IMR-90 (cell line): ENCODE measurements at regions not wholly inside any gene's neighbourhood (a gene's known extent, or its start where the extent isn't known, plus 50 kb on each side); places are given as distances from the start of the nearest gene placed in this dataset.

ENCODE experiments used
- ATAC-seq: fragments of 200-7000 bp; cut with Tn5 transposase; 2 replicates; pipeline ENCODE4 v1.9.1; 2020; ENCODE audit warnings: low read depth, mild to moderate bottlenecking, moderate library complexity
- BruUV-seq: library from RNA; stranded (reverse); fragments of 400-500 nt; replicated peaks from 2 replicates; lab custom pipeline; 2021; lab: Mats Ljungman, UMichigan
- CTCF ChIA-PET: fragments of 300-600 bp; formaldehyde crosslinking; extraction: SDS; loops from one replicate; lab custom pipeline; 2021; ENCODE audit warnings: antibody characterized with exemption; lab: Yijun Ruan, JAX
- POLR2A ChIA-PET: fragments of 300-600 bp; sonication (Branson Sonifier 250); formaldehyde crosslinking; loops from one replicate; lab custom pipeline; 2022; ENCODE audit warnings: antibody characterized with exemption; ENCODE audit not compliant: unreplicated experiment; lab: Charles Lee
- DNase-seq: peaks from one replicate; pipeline ENCODE4 v3.0.0; 2013
- H2AFZ ChIP-seq: replicated peaks from 2 replicates; pipeline ENCODE3; 2013; ENCODE audit warnings: low read length, mild to moderate bottlenecking; ENCODE audit not compliant: poor library complexity
- H2AK5ac ChIP-seq: 2 replicates; pipeline ENCODE4 v1.6.1; 2013; ENCODE audit warnings: low read depth, low read length, inconsistent platforms
- H2AK9ac ChIP-seq: replicated peaks from 2 replicates; pipeline ENCODE3; 2013; ENCODE audit warnings: mild to moderate bottlenecking, low read depth, low read length, moderate library complexity; ENCODE audit not compliant: poor library complexity
- H2BK120ac ChIP-seq: 2 replicates; pipeline ENCODE4 v1.6.1; 2013; ENCODE audit warnings: low read depth, low read length, inconsistent platforms
- H2BK15ac ChIP-seq: 3 replicates; pipeline ENCODE4 v1.6.1; 2013; ENCODE audit warnings: low read depth, low read length, inconsistent platforms
- H2BK20ac ChIP-seq: 2 replicates; pipeline ENCODE4 v1.6.1; 2013; ENCODE audit warnings: low read depth, mild to moderate bottlenecking, inconsistent platforms, low read length, moderate library complexity
- H2BK5ac ChIP-seq: 2 replicates; pipeline ENCODE4 v1.6.1; 2013; ENCODE audit warnings: mild to moderate bottlenecking, low read depth, low read length, inconsistent platforms; ENCODE audit not compliant: poor library complexity, severe bottlenecking
- H3K14ac ChIP-seq: replicated peaks from 2 replicates; pipeline ENCODE4 v1.6.1; 2013; ENCODE audit warnings: low read depth, low read length, inconsistent platforms
- H3K18ac ChIP-seq: 2 replicates; pipeline ENCODE4 v1.6.1; 2013; ENCODE audit warnings: low read depth, low read length, control low read depth
- H3K23ac ChIP-seq: 2 replicates; pipeline ENCODE4 v1.6.1; 2013; ENCODE audit warnings: low read depth, low read length, inconsistent platforms
- H3K27ac ChIP-seq: 2 replicates; pipeline ENCODE4 v1.5.1; 2013; ENCODE audit warnings: mild to moderate bottlenecking, control low read depth, low read length; ENCODE audit not compliant: insufficient read depth
- H3K27me3 ChIP-seq: 2 replicates; pipeline ENCODE4 v1.6.1; 2013; ENCODE audit warnings: low read length; ENCODE audit not compliant: control insufficient read depth, insufficient read depth
- H3K36me3 ChIP-seq: 2 replicates; pipeline ENCODE4 v1.6.1; 2013; ENCODE audit warnings: low read length, mixed read lengths; ENCODE audit not compliant: control insufficient read depth, insufficient read depth
- H3K4ac ChIP-seq: 2 replicates; pipeline ENCODE4 v1.6.1; 2013; ENCODE audit warnings: low read depth, low read length, inconsistent platforms
- H3K4me1 ChIP-seq: 2 replicates; pipeline ENCODE4 v1.6.1; 2013; ENCODE audit warnings: low read length, mixed read lengths; ENCODE audit not compliant: control insufficient read depth, insufficient read depth
- H3K4me2 ChIP-seq: 2 replicates; pipeline ENCODE4 v1.6.1; 2013; ENCODE audit warnings: low read depth, mild to moderate bottlenecking, control low read depth, low read length, moderate library complexity
- H3K4me3 ChIP-seq: 2 replicates; pipeline ENCODE4 v1.5.1; 2013; ENCODE audit warnings: low read depth, mild to moderate bottlenecking, control low read depth, low read length, moderate library complexity; ENCODE audit not compliant: insufficient read depth
- H3K56ac ChIP-seq: 2 replicates; pipeline ENCODE4 v1.6.1; 2013; ENCODE audit warnings: low read length, inconsistent platforms; ENCODE audit not compliant: insufficient read depth; ENCODE audit errors: extremely low read depth
- H3K79me1 ChIP-seq, 2 experiments: 2 replicates each; pipeline ENCODE4 v1.6.1; 2013; ENCODE audit warnings: low read length in 2 of 2, inconsistent platforms in 1 of 2, low read depth in 1 of 2
- H3K9ac ChIP-seq: 2 replicates; pipeline ENCODE4 v1.6.1; 2013; ENCODE audit warnings: low read depth, low read length, control low read depth
- H3K9me1 ChIP-seq: 2 replicates; pipeline ENCODE4 v1.6.1; 2013; ENCODE audit warnings: low read length, inconsistent platforms; ENCODE audit not compliant: insufficient read depth
- H3K9me3 ChIP-seq: 2 replicates; pipeline ENCODE4 v1.6.1; 2013; ENCODE audit warnings: low read length; ENCODE audit not compliant: control insufficient read depth, insufficient read depth
- H4K20me1 ChIP-seq: 2 replicates; pipeline ENCODE4 v1.6.1; 2013; ENCODE audit warnings: low read length, inconsistent platforms; ENCODE audit not compliant: insufficient read depth
- H4K5ac ChIP-seq: 2 replicates; pipeline ENCODE4 v1.6.1; 2013; ENCODE audit warnings: mild to moderate bottlenecking, low read depth, low read length, control low read depth
- H4K8ac ChIP-seq, 2 experiments: 2 replicates each; pipeline ENCODE4 v1.6.1; 2013; ENCODE audit warnings: low read depth in 2 of 2, low read length in 2 of 2, control low read depth in 1 of 2, inconsistent platforms in 1 of 2
- H4K91ac ChIP-seq: 2 replicates; pipeline ENCODE4 v1.6.1; 2013; ENCODE audit warnings: low read depth, low read length, inconsistent platforms; ENCODE audit not compliant: insufficient read depth
- CTCF ChIP-seq: conservative IDR thresholded peaks from 2 replicates; pipeline ENCODE4 v1.5.1; 2012; ENCODE audit warnings: mild to moderate bottlenecking, low read depth, low read length, improper control_type of control experiment
- MAFK ChIP-seq: IDR thresholded peaks from 2 replicates; pipeline ENCODE4 v1.6.1; 2012; ENCODE audit warnings: low read depth, low read length, improper control_type of control experiment
- MAZ ChIP-seq: IDR thresholded peaks from 2 replicates; pipeline ENCODE4 v1.6.1; 2012; ENCODE audit warnings: low read depth, mild to moderate bottlenecking, low read length, improper control_type of control experiment, moderate library complexity, borderline replicate concordance
- MXI1 ChIP-seq: IDR thresholded peaks from 2 replicates; pipeline ENCODE4 v1.6.1; 2012; ENCODE audit warnings: low read depth, mild to moderate bottlenecking, low read length, moderate library complexity, borderline replicate concordance
- POLR2A ChIP-seq: IDR thresholded peaks from 2 replicates; pipeline ENCODE4 v1.6.1; 2012; ENCODE audit warnings: mild to moderate bottlenecking, low read depth, low read length
- RFX5 ChIP-seq: IDR thresholded peaks from 2 replicates; pipeline ENCODE4 v1.8.0; 2012; ENCODE audit warnings: low read depth, mild to moderate bottlenecking, low read length, moderate library complexity
- WGBS, 2 experiments: methylation state at CpG; one replicate each; pipeline versions ENCODE4 v1.1.5 to v1.1.7; 2013; ENCODE audit warnings: missing lambda C conversion rate in 2 of 2; ENCODE audit not compliant: insufficient read length in 1 of 2; ENCODE audit errors: extremely low coverage in 2 of 2; 5-methylcytosine and 5-hydroxymethylcytosine counted together
- dilution Hi-C: fragments of 300-500 bp; cut with HindIII; formaldehyde crosslinking; loops from one replicate; pipeline ENCODE4 v1.14.3; 2018; ENCODE audit warnings: low sequenced_read_pairs; ENCODE audit not compliant: unreplicated experiment
- in situ Hi-C: fragments of 300-500 bp; cut with MboI; formaldehyde crosslinking; loops from 3 replicates; pipeline ENCODE4 v1.14.3; 2019; ENCODE audit warnings: low sequenced_read_pairs, inconsistent platforms, mixed read lengths
- intact Hi-C: fragments of 100-400 bp; cut with micrococcal nuclease; formaldehyde crosslinking; loops from 2 replicates; pipeline ENCODE4 v1.10.0; 2022

- H2AK9ac ChIP-seq: no peak overlapping the region
- H3K9me1 ChIP-seq: no peaks in the 10 kb centered on the region
- no peak overlapping the region for H4K5ac ChIP-seq
- ATAC-seq (no peak), DNase-seq (no peak)
- H3K56ac ChIP-seq: no peak overlapping the region
- H4K20me1 ChIP-seq: no peaks in the 10 kb centered on the region
- peak overlapping the region; percentile 43; the same call in 1 of the 2 replicates for H2AK5ac ChIP-seq
- H3K27me3 ChIP-seq: no peaks in the 10 kb centered on the region
- BruUV-seq: no TSS peak
- ChIA-PET POLR2A (interaction anchor here (0.5 kb wide), 1 partner anchor 62 kb away, joined by 5 read pairs; no protein-coding TSS in a partner anchor), CTCF (no interaction called here)
- H4K91ac ChIP-seq: no peak overlapping the region
- no peak overlapping the region for H3K18ac ChIP-seq
- H3K9me3 ChIP-seq: no peaks in the 10 kb centered on the region
- 93% methylated on average over 5 of the region's 15 CpGs; no CpG with 5 or more reads in 1 of the 2 experiments for WGBS, 2 experiments
- H2AFZ ChIP-seq: no peak overlapping the region
- H3K9ac ChIP-seq: no peak overlapping the region
- no peaks in the 10 kb centered on the region for H3K79me1 ChIP-seq
- H3K4ac ChIP-seq: no peak overlapping the region
- peaks cover 4% of the 10 kb centered on the region for H3K4me1 ChIP-seq
- dilution Hi-C loops (no loop called here), in situ Hi-C loops (no loop called here), intact Hi-C loops (no loop called here)
- H3K23ac ChIP-seq: no peak overlapping the region
- no peaks in the 10 kb centered on the region for H3K36me3 ChIP-seq
- H3K4me3 ChIP-seq: no peak overlapping the region
- H3K4me2 ChIP-seq: no peak overlapping the region
- H3K14ac ChIP-seq: no peak overlapping the region
- no peak overlapping the region for H2BK5ac ChIP-seq
- no peak overlapping the region for H2BK20ac ChIP-seq
- H3K27ac ChIP-seq: no peak overlapping the region
- no peak overlapping the region for H2BK120ac ChIP-seq
- no peak for TF ChIP-seq MAZ
- TF ChIP-seq MXI1: no peak
- no peak for TF ChIP-seq CTCF
- TF ChIP-seq RFX5: no peak
- no peak for TF ChIP-seq POLR2A
- no peak for TF ChIP-seq MAFK
- no peak overlapping the region for H4K8ac ChIP-seq
- H2BK15ac ChIP-seq: no peak overlapping the region
Observed at GRCh38 chr20:50390685-50391443, 119.3 kb upstream of the PTPN1 start.
